Trophoblast cell (in vitro differentiated cells and primary cell): ENCODE measurements at regions not wholly inside any gene's neighbourhood (a gene's known extent, or its start where the extent isn't known, plus 50 kb on each side); places are given as distances from the start of the nearest gene placed in this dataset.

Experiments used
- DNase-seq, 2 donors: peaks; one replicate each; pipeline ENCODE4 v3.0.0-alpha.2; 2016
- H2AFZ ChIP-seq: 2 replicates; pipeline ENCODE4 v1.6.1; 2013; ENCODE audit warnings: low read length, moderate library complexity, mild to moderate bottlenecking; ENCODE audit not compliant: insufficient read depth, poor library complexity
- H2AK5ac ChIP-seq: 2 replicates; pipeline ENCODE4 v1.6.1; 2013; ENCODE audit warnings: mild to moderate bottlenecking, low read length
- H2BK120ac ChIP-seq: 2 replicates; pipeline ENCODE4 v1.6.1; 2013; ENCODE audit warnings: low read length, mild to moderate bottlenecking, moderate library complexity; ENCODE audit not compliant: insufficient read depth, poor library complexity
- H2BK12ac ChIP-seq: 2 replicates; pipeline ENCODE4 v1.6.1; 2013; ENCODE audit warnings: mild to moderate bottlenecking, low read length, moderate library complexity
- H2BK5ac ChIP-seq: 2 replicates; pipeline ENCODE4 v1.6.1; 2013; ENCODE audit warnings: low read length, low read depth, moderate library complexity, mild to moderate bottlenecking; ENCODE audit not compliant: poor library complexity
- H3K14ac ChIP-seq: 2 replicates; pipeline ENCODE4 v1.6.1; 2013; ENCODE audit warnings: mild to moderate bottlenecking, low read length
- H3K18ac ChIP-seq: 2 replicates; pipeline ENCODE4 v1.6.1; 2013; ENCODE audit warnings: mild to moderate bottlenecking, low read length
- H3K23ac ChIP-seq: 2 replicates; pipeline ENCODE4 v1.6.1; 2013; ENCODE audit warnings: low read length
- H3K27ac ChIP-seq: 2 replicates; pipeline ENCODE4 v1.5.1; 2013; ENCODE audit warnings: low read depth, mild to moderate bottlenecking, inconsistent platforms, low read length, moderate library complexity
- H3K27me3 ChIP-seq: 2 replicates; pipeline ENCODE4 v1.6.1; 2013; ENCODE audit warnings: inconsistent platforms, mild to moderate bottlenecking, low read length, moderate library complexity; ENCODE audit not compliant: insufficient read depth
- H3K36me3 ChIP-seq, 2 experiments: 1 replicate in 1 of 2; 2 replicates in 1 of 2; pipeline ENCODE4 v1.6.1; 2013; ENCODE audit warnings: low read length in 2 of 2, mild to moderate bottlenecking in 2 of 2, moderate library complexity in 1 of 2; ENCODE audit not compliant: insufficient read depth in 2 of 2, control insufficient read depth in 1 of 2
- H3K4ac ChIP-seq: 2 replicates; pipeline ENCODE4 v1.6.1; 2013; ENCODE audit warnings: low read depth, mild to moderate bottlenecking, low read length, moderate library complexity
- H3K4me1 ChIP-seq, 2 experiments: 1 replicate in 1 of 2; 2 replicates in 1 of 2; pipeline ENCODE4 v1.6.1; 2013; ENCODE audit warnings: low read length in 2 of 2, mild to moderate bottlenecking in 2 of 2, moderate library complexity in 1 of 2; ENCODE audit not compliant: insufficient read depth in 2 of 2, control insufficient read depth in 1 of 2
- H3K4me2 ChIP-seq: 2 replicates; pipeline ENCODE4 v1.6.1; 2013; ENCODE audit warnings: inconsistent platforms, mild to moderate bottlenecking, low read length, moderate library complexity
- H3K4me3 ChIP-seq: 2 replicates; pipeline ENCODE4 v1.5.1; 2013; ENCODE audit warnings: mild to moderate bottlenecking, low read depth, low read length, inconsistent platforms
- H3K79me1 ChIP-seq: one replicate; pipeline ENCODE4 v1.6.1; 2013; ENCODE audit warnings: low read length
- H3K79me2 ChIP-seq: 2 replicates; pipeline ENCODE4 v1.6.1; 2013; ENCODE audit warnings: low read length, mild to moderate bottlenecking; ENCODE audit not compliant: control insufficient read depth, insufficient read depth, poor library complexity
- H3K9ac ChIP-seq: 2 replicates; pipeline ENCODE4 v1.6.1; 2013; ENCODE audit warnings: mild to moderate bottlenecking, low read length
- H3K9me3 ChIP-seq: 2 replicates; pipeline ENCODE4 v1.6.1; 2013; ENCODE audit warnings: low read depth, mild to moderate bottlenecking, control low read depth, inconsistent platforms, low read length; ENCODE audit not compliant: insufficient read depth
- H4K12ac ChIP-seq: 2 replicates; pipeline ENCODE4 v1.6.1; 2013; ENCODE audit warnings: low read depth, mild to moderate bottlenecking, low read length, moderate library complexity
- H4K8ac ChIP-seq: 2 replicates; pipeline ENCODE4 v1.6.1; 2013; ENCODE audit warnings: low read depth, mild to moderate bottlenecking, low read length, moderate library complexity
- H4K91ac ChIP-seq: one replicate; pipeline ENCODE4 v1.6.1; 2013; ENCODE audit warnings: low read depth, mild to moderate bottlenecking, low read length, moderate library complexity
- WGBS: extraction: QIAGEN DNeasy Blood & Tissue Kit; methylation state at CpG from one replicate; pipeline ENCODE4 v1.1.7; 2013; ENCODE audit warnings: missing lambda C conversion rate; ENCODE audit not compliant: insufficient read length, insufficient coverage; ENCODE audit errors: extremely low coverage; 5-methylcytosine and 5-hydroxymethylcytosine counted together

GRCh38 chr12:100069795-100070194 lies 72.9 kb downstream of the BLTP3B start:
- no peak overlapping the region for H3K4ac ChIP-seq
- H2BK12ac ChIP-seq: no peak overlapping the region
- H2AK5ac ChIP-seq: no peak overlapping the region
- no peak overlapping the region for H2AFZ ChIP-seq
- H3K18ac ChIP-seq: no peak overlapping the region
- H3K27me3 ChIP-seq: no peaks in the 10 kb centered on the region
- no peak overlapping the region for H4K8ac ChIP-seq
- H2BK120ac ChIP-seq: no peak overlapping the region
- H3K9ac ChIP-seq: no peak overlapping the region
- no peak overlapping the region for H3K27ac ChIP-seq
- H3K79me1 ChIP-seq: no peaks in the 10 kb centered on the region
- H3K36me3 ChIP-seq: peaks cover 0 to 4% of the 10 kb centered on the region in 2 experiments
- WGBS: no CpG with 5 or more reads among the region's 1 CpG
- H4K12ac ChIP-seq: no peak overlapping the region
- DNase-seq: no peak
- H3K9me3 ChIP-seq: no peaks in the 10 kb centered on the region
- no peak overlapping the region for H3K4me3 ChIP-seq
- no peaks in the 10 kb centered on the region for H3K79me2 ChIP-seq
- no peaks in the 10 kb centered on the region for H3K4me1 ChIP-seq
- no peak overlapping the region for H3K4me2 ChIP-seq
- H2BK5ac ChIP-seq: no peak overlapping the region
- H3K14ac ChIP-seq: no peak overlapping the region
- H4K91ac ChIP-seq: no peak overlapping the region
- H3K23ac ChIP-seq: no peak overlapping the region

GRCh38 chr12:100068305-100068704 lies 74.4 kb downstream of the BLTP3B start:
- Histone ChIP-seq H3K4me2 (no peak overlapping the region), H2BK12ac (no peak overlapping the region), H2AK5ac (no peak overlapping the region), H3K18ac (no peak overlapping the region), H3K4me1 (no peaks in the 10 kb centered on the region), H2BK120ac (no peak overlapping the region), H3K4me3 (no peak overlapping the region), H3K27ac (no peak overlapping the region), H3K23ac (no peak overlapping the region), H2BK5ac (no peak overlapping the region), H4K12ac (no peak overlapping the region), H3K79me1 (no peaks in the 10 kb centered on the region), H4K91ac (no peak overlapping the region), H4K8ac (no peak overlapping the region), H3K9me3 (no peaks in the 10 kb centered on the region), H3K79me2 (no peaks in the 10 kb centered on the region), H2AFZ (no peak overlapping the region), H3K9ac (no peak overlapping the region), H3K27me3 (no peaks in the 10 kb centered on the region), H3K36me3 (peaks cover 0 to 4% of the 10 kb centered on the region in 2 experiments), H3K4ac (no peak overlapping the region), H3K14ac (no peak overlapping the region)
- WGBS: no CpG with 5 or more reads among the region's 1 CpG
- no peak for DNase-seq

GRCh38 chr12:100061814-100062213 lies 77.1 kb upstream of the ANKS1B start:
- no peaks in the 10 kb centered on the region for H3K36me3 ChIP-seq
- no peak overlapping the region for H3K4me3 ChIP-seq
- H3K27ac ChIP-seq: no peak overlapping the region
- no peaks in the 10 kb centered on the region for H3K79me1 ChIP-seq
- no peaks in the 10 kb centered on the region for H3K27me3 ChIP-seq
- H3K14ac ChIP-seq: no peak overlapping the region
- H2AFZ ChIP-seq: no peak overlapping the region
- H3K9ac ChIP-seq: no peak overlapping the region
- no peak overlapping the region for H3K4me2 ChIP-seq
- H3K9me3 ChIP-seq: no peaks in the 10 kb centered on the region
- WGBS: no CpG with 5 or more reads among the region's 3 CpGs
- H2BK12ac ChIP-seq: no peak overlapping the region
- no peak overlapping the region for H4K91ac ChIP-seq
- no peak overlapping the region for H4K12ac ChIP-seq
- no peak overlapping the region for H3K23ac ChIP-seq
- H3K18ac ChIP-seq: no peak overlapping the region
- H2BK120ac ChIP-seq: no peak overlapping the region
- no peaks in the 10 kb centered on the region for H3K79me2 ChIP-seq
- H2BK5ac ChIP-seq: no peak overlapping the region
- H3K4me1 ChIP-seq: no peaks in the 10 kb centered on the region
- H2AK5ac ChIP-seq: no peak overlapping the region
- H4K8ac ChIP-seq: no peak overlapping the region
- no peak overlapping the region for H3K4ac ChIP-seq
- no peak for DNase-seq

- H4K91ac ChIP-seq: no peak overlapping the region
- WGBS: no CpG with 5 or more reads among the region's 3 CpGs
- H3K18ac ChIP-seq: no peak overlapping the region
- H3K23ac ChIP-seq: no peak overlapping the region
- no peaks in the 10 kb centered on the region for H3K79me2 ChIP-seq
- H3K9me3 ChIP-seq: no peaks in the 10 kb centered on the region
- H3K4ac ChIP-seq: no peak overlapping the region
- H2AFZ ChIP-seq: no peak overlapping the region
- H4K12ac ChIP-seq: no peak overlapping the region
- H3K4me1 ChIP-seq: no peaks in the 10 kb centered on the region
- H3K36me3 ChIP-seq: peaks cover 0 to 2% of the 10 kb centered on the region in 2 experiments
- no peaks in the 10 kb centered on the region for H3K79me1 ChIP-seq
- H3K4me3 ChIP-seq: no peak overlapping the region
- H3K27me3 ChIP-seq: no peaks in the 10 kb centered on the region
- H3K14ac ChIP-seq: no peak overlapping the region
- no peak overlapping the region for H3K4me2 ChIP-seq
- H2BK12ac ChIP-seq: no peak overlapping the region
- no peak overlapping the region for H3K27ac ChIP-seq
- no peak overlapping the region for H2BK120ac ChIP-seq
- no peak overlapping the region for H2AK5ac ChIP-seq
- H4K8ac ChIP-seq: no peak overlapping the region
- no peak overlapping the region for H3K9ac ChIP-seq
- H2BK5ac ChIP-seq: no peak overlapping the region
- DNase-seq: peak; percentile 72 to 96
These were observed 73.8 kb upstream of the ANKS1B start for GRCh38 chr12:100058482-100059029.
